ENCODE measurements at regions not wholly inside any gene's neighbourhood (a gene's known extent, or its start where the extent isn't known, plus 50 kb on each side); places are given as distances from the start of the nearest gene placed in this dataset.

GRCh38 chr2:21544392-21544791 is 420.6 kb downstream of the TDRD15 start:
- no peaks in the 10 kb centered on the region for H3K27me3 ChIP-seq (ENCODE audit: control insufficient read depth in 1 of 2, insufficient read depth in 2 of 2, low read length in 2 of 2)
- H3K27ac ChIP-seq (ENCODE audit: low read depth, low read length) = no peak overlapping the region
- H3K36me3 ChIP-seq (ENCODE audit: insufficient read depth, low read length) = no peaks in the 10 kb centered on the region
- H3K4me1 ChIP-seq (ENCODE audit: insufficient read depth, low read length) = peaks cover 7% of the 10 kb centered on the region
- H3K4me3 ChIP-seq (ENCODE audit: low read depth in 1 of 2, low read length in 2 of 2) = no peak overlapping the region
- no peaks in the 10 kb centered on the region for H3K9me3 ChIP-seq (ENCODE audit: low read length)
- no peak overlapping the region for H3K9ac ChIP-seq (ENCODE audit: low read length)

GRCh38 chr2:21552981-21553380 is 429.2 kb downstream of the TDRD15 start:
- no peaks in the 10 kb centered on the region for H3K36me3 ChIP-seq (ENCODE audit: insufficient read depth, low read length)

GRCh38 chr2:21559351-21559750 is 435.6 kb downstream of the TDRD15 start:
- Histone ChIP-seq H3K4me3 (ENCODE audit: low read depth in 1 of 2, low read length in 2 of 2) (no peak overlapping the region), H3K9me3 (ENCODE audit: low read length) (no peaks in the 10 kb centered on the region), H3K27me3 (ENCODE audit: control insufficient read depth in 1 of 2, insufficient read depth in 2 of 2, low read length in 2 of 2) (no peaks in the 10 kb centered on the region), H3K4me1 (ENCODE audit: insufficient read depth, low read length) (no peaks in the 10 kb centered on the region), H3K27ac (ENCODE audit: low read depth, low read length) (no peak overlapping the region), H3K36me3 (ENCODE audit: insufficient read depth, low read length) (no peaks in the 10 kb centered on the region), H3K9ac (ENCODE audit: low read length) (no peak overlapping the region)

More at GRCh38 chr2:21552981-21553380, 429.2 kb downstream of the TDRD15 start:
- Histone ChIP-seq H3K27me3 (ENCODE audit: control insufficient read depth in 1 of 2, insufficient read depth in 2 of 2, low read length in 2 of 2) (no peaks in the 10 kb centered on the region), H3K9ac (ENCODE audit: low read length) (no peak overlapping the region), H3K4me1 (ENCODE audit: insufficient read depth, low read length) (no peaks in the 10 kb centered on the region), H3K9me3 (ENCODE audit: low read length) (no peaks in the 10 kb centered on the region), H3K27ac (ENCODE audit: low read depth, low read length) (no peak overlapping the region), H3K4me3 (ENCODE audit: low read depth in 1 of 2, low read length in 2 of 2) (no peak overlapping the region)

- Histone ChIP-seq H3K4me3 (ENCODE audit: low read depth in 1 of 2, low read length in 2 of 2) (no peak overlapping the region), H3K9me3 (ENCODE audit: low read length) (no peaks in the 10 kb centered on the region), H3K27ac (ENCODE audit: low read depth, low read length) (no peak overlapping the region), H3K9ac (ENCODE audit: low read length) (no peak overlapping the region), H3K36me3 (ENCODE audit: insufficient read depth, low read length) (no peaks in the 10 kb centered on the region), H3K4me1 (ENCODE audit: insufficient read depth, low read length) (no peaks in the 10 kb centered on the region), H3K27me3 (ENCODE audit: control insufficient read depth in 1 of 2, insufficient read depth in 2 of 2, low read length in 2 of 2) (no peaks in the 10 kb centered on the region)
Measured at GRCh38 chr2:21561965-21562364, 438.2 kb downstream of the TDRD15 start.

GRCh38 chr2:21567395-21567794 is 443.6 kb downstream of the TDRD15 start:
- Histone ChIP-seq H3K9ac (ENCODE audit: low read length) (no peak overlapping the region), H3K4me1 (ENCODE audit: insufficient read depth, low read length) (peaks cover 3% of the 10 kb centered on the region), H3K9me3 (ENCODE audit: low read length) (no peaks in the 10 kb centered on the region), H3K27ac (ENCODE audit: low read depth, low read length) (no peak overlapping the region), H3K36me3 (ENCODE audit: insufficient read depth, low read length) (no peaks in the 10 kb centered on the region), H3K4me3 (ENCODE audit: low read depth in 1 of 2, low read length in 2 of 2) (no peak overlapping the region), H3K27me3 (ENCODE audit: control insufficient read depth in 1 of 2, insufficient read depth in 2 of 2, low read length in 2 of 2) (no peaks in the 10 kb centered on the region)

GRCh38 chr2:21571686-21572085 is 447.9 kb downstream of the TDRD15 start:
- no peak overlapping the region for H3K27ac ChIP-seq (ENCODE audit: low read depth, low read length)
- H3K9me3 ChIP-seq (ENCODE audit: low read length) = no peaks in the 10 kb centered on the region
- H3K27me3 ChIP-seq (ENCODE audit: control insufficient read depth in 1 of 2, insufficient read depth in 2 of 2, low read length in 2 of 2) = no peaks in the 10 kb centered on the region
- no peak overlapping the region for H3K4me3 ChIP-seq (ENCODE audit: low read depth in 1 of 2, low read length in 2 of 2)
- no peaks in the 10 kb centered on the region for H3K36me3 ChIP-seq (ENCODE audit: insufficient read depth, low read length)
- H3K9ac ChIP-seq (ENCODE audit: low read length) = no peak overlapping the region
- H3K4me1 ChIP-seq (ENCODE audit: insufficient read depth, low read length) = peaks cover 3% of the 10 kb centered on the region

- H3K4me3 ChIP-seq (ENCODE audit: low read depth in 1 of 2, low read length in 2 of 2) = no peak overlapping the region
- no peak overlapping the region for H3K9ac ChIP-seq (ENCODE audit: low read length)
- H3K9me3 ChIP-seq (ENCODE audit: low read length) = no peaks in the 10 kb centered on the region
- no peaks in the 10 kb centered on the region for H3K36me3 ChIP-seq (ENCODE audit: insufficient read depth, low read length)
- H3K4me1 ChIP-seq (ENCODE audit: insufficient read depth, low read length) = no peaks in the 10 kb centered on the region
- no peak overlapping the region for H3K27ac ChIP-seq (ENCODE audit: low read depth, low read length)
- H3K27me3 ChIP-seq (ENCODE audit: control insufficient read depth in 1 of 2, insufficient read depth in 2 of 2, low read length in 2 of 2) = no peaks in the 10 kb centered on the region
Measured at GRCh38 chr2:21580391-21580790, 456.6 kb downstream of the TDRD15 start.

- Histone ChIP-seq H3K4me1 (ENCODE audit: insufficient read depth, low read length) (no peaks in the 10 kb centered on the region), H3K4me3 (ENCODE audit: low read depth in 1 of 2, low read length in 2 of 2) (no peak overlapping the region), H3K9ac (ENCODE audit: low read length) (no peak overlapping the region), H3K27me3 (ENCODE audit: control insufficient read depth in 1 of 2, insufficient read depth in 2 of 2, low read length in 2 of 2) (no peaks in the 10 kb centered on the region), H3K36me3 (ENCODE audit: insufficient read depth, low read length) (no peaks in the 10 kb centered on the region), H3K9me3 (ENCODE audit: low read length) (no peaks in the 10 kb centered on the region), H3K27ac (ENCODE audit: low read depth, low read length) (no peak overlapping the region)
Measured at GRCh38 chr2:21585881-21586280, 462.1 kb downstream of the TDRD15 start.

GRCh38 chr2:21590026-21590690 is 466.4 kb downstream of the TDRD15 start:
- Histone ChIP-seq H3K27ac (ENCODE audit: low read depth, low read length) (no peak overlapping the region), H3K36me3 (ENCODE audit: insufficient read depth, low read length) (no peaks in the 10 kb centered on the region), H3K4me1 (ENCODE audit: insufficient read depth, low read length) (no peaks in the 10 kb centered on the region), H3K27me3 (ENCODE audit: control insufficient read depth in 1 of 2, insufficient read depth in 2 of 2, low read length in 2 of 2) (no peaks in the 10 kb centered on the region), H3K9ac (ENCODE audit: low read length) (no peak overlapping the region), H3K4me3 (ENCODE audit: low read depth in 1 of 2, low read length in 2 of 2) (no peak overlapping the region), H3K9me3 (ENCODE audit: low read length) (no peaks in the 10 kb centered on the region)

GRCh38 chr2:21591926-21592325 is 468.2 kb downstream of the TDRD15 start:
- no peak overlapping the region for H3K9ac ChIP-seq (ENCODE audit: low read length)
- no peaks in the 10 kb centered on the region for H3K27me3 ChIP-seq (ENCODE audit: control insufficient read depth in 1 of 2, insufficient read depth in 2 of 2, low read length in 2 of 2)
- no peaks in the 10 kb centered on the region for H3K4me1 ChIP-seq (ENCODE audit: insufficient read depth, low read length)
- no peaks in the 10 kb centered on the region for H3K36me3 ChIP-seq (ENCODE audit: insufficient read depth, low read length)
- H3K27ac ChIP-seq (ENCODE audit: low read depth, low read length) = no peak overlapping the region
- no peak overlapping the region for H3K4me3 ChIP-seq (ENCODE audit: low read depth in 1 of 2, low read length in 2 of 2)
- H3K9me3 ChIP-seq (ENCODE audit: low read length) = no peaks in the 10 kb centered on the region

- Histone ChIP-seq H3K4me1 (ENCODE audit: insufficient read depth, low read length) (no peaks in the 10 kb centered on the region), H3K27me3 (ENCODE audit: control insufficient read depth in 1 of 2, insufficient read depth in 2 of 2, low read length in 2 of 2) (no peaks in the 10 kb centered on the region), H3K9me3 (ENCODE audit: low read length) (no peaks in the 10 kb centered on the region), H3K9ac (ENCODE audit: low read length) (no peak overlapping the region), H3K27ac (ENCODE audit: low read depth, low read length) (no peak overlapping the region), H3K4me3 (ENCODE audit: low read depth in 1 of 2, low read length in 2 of 2) (no peak overlapping the region), H3K36me3 (ENCODE audit: insufficient read depth, low read length) (no peaks in the 10 kb centered on the region)
Measured at GRCh38 chr2:21599417-21599816, 475.6 kb downstream of the TDRD15 start.

- Histone ChIP-seq H3K27ac (ENCODE audit: low read depth, low read length) (no peak overlapping the region), H3K27me3 (ENCODE audit: control insufficient read depth in 1 of 2, insufficient read depth in 2 of 2, low read length in 2 of 2) (no peaks in the 10 kb centered on the region), H3K4me1 (ENCODE audit: insufficient read depth, low read length) (no peaks in the 10 kb centered on the region), H3K9ac (ENCODE audit: low read length) (no peak overlapping the region), H3K4me3 (ENCODE audit: low read depth in 1 of 2, low read length in 2 of 2) (no peak overlapping the region), H3K9me3 (ENCODE audit: low read length) (no peaks in the 10 kb centered on the region), H3K36me3 (ENCODE audit: insufficient read depth, low read length) (no peaks in the 10 kb centered on the region)
Measured at GRCh38 chr2:21602789-21603188, 479.0 kb downstream of the TDRD15 start.
